Body of pancreas (tissue), 4 donors: ENCODE measurements at regions not wholly inside any gene's neighbourhood (a gene's known extent, or its start where the extent isn't known, plus 50 kb on each side); places are given as distances from the start of the nearest gene placed in this dataset.

Experiments used
- POLR2A ChIP-seq, 3 donors: fragments of 450-650 bp; IDR thresholded peaks; one replicate each; pipeline ENCODE4 v1.6.1; 2016; ENCODE audit warnings: antibody characterized with exemption in 3 of 3, mild to moderate bottlenecking in 2 of 3
- TF ChIP-seq, protein P1 (sequence below), 7 experiments: fragments of 450-650 bp in 4 of 7; fragments of 200-600 bp in 3 of 7; sonication (generic) in 3 of 7; IDR thresholded peaks; one replicate each; pipeline ENCODE4 v1.5.1; 2016 to 2019; ENCODE audit warnings: antibody characterized with exemption in 7 of 7

- no peak for TF ChIP-seq POLR2A (IDR thresholded peaks at IDR 0.05)
- TF ChIP-seq, protein P1, sequence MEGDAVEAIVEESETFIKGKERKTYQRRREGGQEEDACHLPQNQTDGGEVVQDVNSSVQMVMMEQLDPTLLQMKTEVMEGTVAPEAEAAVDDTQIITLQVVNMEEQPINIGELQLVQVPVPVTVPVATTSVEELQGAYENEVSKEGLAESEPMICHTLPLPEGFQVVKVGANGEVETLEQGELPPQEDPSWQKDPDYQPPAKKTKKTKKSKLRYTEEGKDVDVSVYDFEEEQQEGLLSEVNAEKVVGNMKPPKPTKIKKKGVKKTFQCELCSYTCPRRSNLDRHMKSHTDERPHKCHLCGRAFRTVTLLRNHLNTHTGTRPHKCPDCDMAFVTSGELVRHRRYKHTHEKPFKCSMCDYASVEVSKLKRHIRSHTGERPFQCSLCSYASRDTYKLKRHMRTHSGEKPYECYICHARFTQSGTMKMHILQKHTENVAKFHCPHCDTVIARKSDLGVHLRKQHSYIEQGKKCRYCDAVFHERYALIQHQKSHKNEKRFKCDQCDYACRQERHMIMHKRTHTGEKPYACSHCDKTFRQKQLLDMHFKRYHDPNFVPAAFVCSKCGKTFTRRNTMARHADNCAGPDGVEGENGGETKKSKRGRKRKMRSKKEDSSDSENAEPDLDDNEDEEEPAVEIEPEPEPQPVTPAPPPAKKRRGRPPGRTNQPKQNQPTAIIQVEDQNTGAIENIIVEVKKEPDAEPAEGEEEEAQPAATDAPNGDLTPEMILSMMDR (IDR thresholded peaks at IDR 0.05), result no peak
These were observed 96.6 kb upstream of the GPR26 start for GRCh38 chr10:123569436-123570035.
